GM18861 (cell line): ENCODE measurements at regions not wholly inside any gene's neighbourhood (a gene's known extent, or its start where the extent isn't known, plus 50 kb on each side); places are given as distances from the start of the nearest gene placed in this dataset.

Experiments
- ATAC-seq: cut with Tn5 transposase; IDR thresholded peaks from one replicate; pipeline ENCODE4 v1.9.1; 2021; ENCODE audit not compliant: unreplicated experiment

- ATAC-seq = no peak
Observed at GRCh38 chr13:97057176-97057575, 62.9 kb upstream of the OXGR1 start.

GRCh38 chr13:97058391-97058790 lies 64.1 kb upstream of the OXGR1 start:
- no peak for ATAC-seq

GRCh38 chr13:97058926-97059325 lies 64.7 kb upstream of the OXGR1 start:
- no peak for ATAC-seq

GRCh38 chr13:97067017-97067895 lies 73.0 kb upstream of the OXGR1 start:
- ATAC-seq = no peak

- no peak for ATAC-seq
Observed at GRCh38 chr13:97068151-97068550, 73.9 kb upstream of the OXGR1 start.

- no peak for ATAC-seq
Observed at GRCh38 chr13:97069050-97069815, 75.0 kb upstream of the OXGR1 start.

GRCh38 chr13:97072297-97072696 lies 78.0 kb upstream of the OXGR1 start:
- ATAC-seq = no peak

- no peak for ATAC-seq
Observed at GRCh38 chr13:97074618-97075017, 80.3 kb upstream of the OXGR1 start.

- ATAC-seq = no peak
Observed at GRCh38 chr13:97076898-97077297, 82.6 kb upstream of the OXGR1 start.

GRCh38 chr13:97077341-97077740 lies 83.1 kb upstream of the OXGR1 start:
- ATAC-seq = no peak

- ATAC-seq = no peak
Observed at GRCh38 chr13:97079726-97080125, 85.5 kb upstream of the OXGR1 start.

GRCh38 chr13:97082461-97083207 lies 88.4 kb upstream of the OXGR1 start:
- no peak for ATAC-seq

- ATAC-seq = no peak
Observed at GRCh38 chr13:97091196-97091595, 96.9 kb upstream of the OXGR1 start.

- no peak for ATAC-seq
Observed at GRCh38 chr13:97100821-97101220, 106.5 kb upstream of the OXGR1 start.

- no peak for ATAC-seq
Observed at GRCh38 chr13:97101912-97102708, 107.8 kb upstream of the OXGR1 start.

- ATAC-seq = no peak
Observed at GRCh38 chr13:97106323-97106722, 112.0 kb upstream of the OXGR1 start.

- no peak for ATAC-seq
Observed at GRCh38 chr13:97107815-97108529, 113.7 kb upstream of the OXGR1 start.

GRCh38 chr13:97108530-97108900 lies 113.6 kb upstream of the MBNL2 start:
- ATAC-seq = no peak

- ATAC-seq = no peak
Observed at GRCh38 chr13:97109256-97109655, 112.9 kb upstream of the MBNL2 start.

GRCh38 chr13:97109841-97110492 lies 112.2 kb upstream of the MBNL2 start:
- peak; percentile 93 for ATAC-seq
